ENCODE measurements at regions not wholly inside any gene's neighbourhood (a gene's known extent, or its start where the extent isn't known, plus 50 kb on each side); places are given as distances from the start of the nearest gene placed in this dataset.

GRCh38 chr10:111335826-111336225, 259.0 kb downstream of the ADRA2A start:
- Mint-ChIP-seq H3K27me3 (ENCODE audit: low read depth) (no peaks in the 10 kb centered on the region), H3K27ac (no peak overlapping the region), H3K9me3 (peaks cover 21 to 32% of the 10 kb centered on the region in 2 experiments), H3K36me3 (ENCODE audit: insufficient read depth in 1 of 3, low read depth in 3 of 3) (peaks cover 8 to 25% (median 16%) of the 10 kb centered on the region in 3 experiments), H3K4me3 (no peak overlapping the region), H3K4me1 (peaks cover 8 to 13% of the 10 kb centered on the region in 2 experiments)
- H3K4me1 ChIP-seq (ENCODE audit: insufficient read depth, low read length): no peaks in the 10 kb centered on the region
- no peak overlapping the region for H2BK20ac ChIP-seq (ENCODE audit: low read depth, low read length, poor library complexity, severe bottlenecking)
- no peaks in the 10 kb centered on the region for H3K23me2 ChIP-seq (ENCODE audit: insufficient read length, low read depth, low read length, poor library complexity, severe bottlenecking)
- H2BK5ac ChIP-seq (ENCODE audit: insufficient read length, low read length): no peak overlapping the region
- no peak overlapping the region for H3K9ac ChIP-seq (ENCODE audit: extremely low read depth, insufficient read length, low read length)
- H2BK120ac ChIP-seq (ENCODE audit: low read depth, low read length, poor library complexity, severe bottlenecking): no peak overlapping the region
- H4K8ac ChIP-seq (replicated peaks; ENCODE audit: insufficient read length, low read depth, low read length): no peak overlapping the region
- no peak overlapping the region for H4K91ac ChIP-seq (ENCODE audit: insufficient read length, low read depth, low read length)
- H3K23ac ChIP-seq (ENCODE audit: insufficient read length, low read depth, low read length): no peak overlapping the region
- no peak overlapping the region for H3K56ac ChIP-seq (ENCODE audit: insufficient read length, low read depth, low read length)
- H4K20me1 ChIP-seq (ENCODE audit: control insufficient read depth, insufficient read depth, insufficient read length): no peaks in the 10 kb centered on the region
- H3K79me2 ChIP-seq (ENCODE audit: insufficient read depth, low read length): no peaks in the 10 kb centered on the region
- H3T11ph ChIP-seq (ENCODE audit: low read length): no peak overlapping the region
- H3K4ac ChIP-seq (ENCODE audit: low read depth, low read length): no peak overlapping the region
- TF ChIP-seq, protein P1, sequence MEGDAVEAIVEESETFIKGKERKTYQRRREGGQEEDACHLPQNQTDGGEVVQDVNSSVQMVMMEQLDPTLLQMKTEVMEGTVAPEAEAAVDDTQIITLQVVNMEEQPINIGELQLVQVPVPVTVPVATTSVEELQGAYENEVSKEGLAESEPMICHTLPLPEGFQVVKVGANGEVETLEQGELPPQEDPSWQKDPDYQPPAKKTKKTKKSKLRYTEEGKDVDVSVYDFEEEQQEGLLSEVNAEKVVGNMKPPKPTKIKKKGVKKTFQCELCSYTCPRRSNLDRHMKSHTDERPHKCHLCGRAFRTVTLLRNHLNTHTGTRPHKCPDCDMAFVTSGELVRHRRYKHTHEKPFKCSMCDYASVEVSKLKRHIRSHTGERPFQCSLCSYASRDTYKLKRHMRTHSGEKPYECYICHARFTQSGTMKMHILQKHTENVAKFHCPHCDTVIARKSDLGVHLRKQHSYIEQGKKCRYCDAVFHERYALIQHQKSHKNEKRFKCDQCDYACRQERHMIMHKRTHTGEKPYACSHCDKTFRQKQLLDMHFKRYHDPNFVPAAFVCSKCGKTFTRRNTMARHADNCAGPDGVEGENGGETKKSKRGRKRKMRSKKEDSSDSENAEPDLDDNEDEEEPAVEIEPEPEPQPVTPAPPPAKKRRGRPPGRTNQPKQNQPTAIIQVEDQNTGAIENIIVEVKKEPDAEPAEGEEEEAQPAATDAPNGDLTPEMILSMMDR (conservative IDR thresholded peaks at IDR 0.05): no peak
- peaks cover 14% of the 10 kb centered on the region for H3K9me3 ChIP-seq (ENCODE audit: control insufficient read depth, low read depth, low read length)
- no CpG with 5 or more reads among the region's 2 CpGs for WGBS (ENCODE audit: extremely low coverage, insufficient read length, low lambda C conversion rate)
- H2BK15ac ChIP-seq (ENCODE audit: low read depth, low read length): no peak overlapping the region
- no peak overlapping the region for H3K27ac ChIP-seq (ENCODE audit: insufficient read length, low read depth, low read length)
- H4K5ac ChIP-seq (ENCODE audit: insufficient read length, low read depth, low read length): no peak overlapping the region
- DNase-seq: no peak
- no peak overlapping the region for H3K18ac ChIP-seq (ENCODE audit: insufficient read length, low read depth, low read length)
- H2AK5ac ChIP-seq (ENCODE audit: insufficient read length, low read length): no peak overlapping the region
- H3K79me1 ChIP-seq (ENCODE audit: insufficient read depth, low read depth, low read length, poor library complexity, severe bottlenecking): no peaks in the 10 kb centered on the region
- no peak overlapping the region for H3K4me2 ChIP-seq (ENCODE audit: insufficient read depth, insufficient read length, low read length)
- H3K27me3 ChIP-seq (ENCODE audit: insufficient read depth, low read length): no peaks in the 10 kb centered on the region
- H3K14ac ChIP-seq (ENCODE audit: insufficient read depth, low read length): no peak overlapping the region
- no peak overlapping the region for H2BK12ac ChIP-seq (ENCODE audit: insufficient read length, low read depth, low read length)
- no peak overlapping the region for H2AFZ ChIP-seq (ENCODE audit: low read length)
